ENCODE measurements at regions not wholly inside any gene's neighbourhood (a gene's known extent, or its start where the extent isn't known, plus 50 kb on each side); places are given as distances from the start of the nearest gene placed in this dataset.

DNA sequence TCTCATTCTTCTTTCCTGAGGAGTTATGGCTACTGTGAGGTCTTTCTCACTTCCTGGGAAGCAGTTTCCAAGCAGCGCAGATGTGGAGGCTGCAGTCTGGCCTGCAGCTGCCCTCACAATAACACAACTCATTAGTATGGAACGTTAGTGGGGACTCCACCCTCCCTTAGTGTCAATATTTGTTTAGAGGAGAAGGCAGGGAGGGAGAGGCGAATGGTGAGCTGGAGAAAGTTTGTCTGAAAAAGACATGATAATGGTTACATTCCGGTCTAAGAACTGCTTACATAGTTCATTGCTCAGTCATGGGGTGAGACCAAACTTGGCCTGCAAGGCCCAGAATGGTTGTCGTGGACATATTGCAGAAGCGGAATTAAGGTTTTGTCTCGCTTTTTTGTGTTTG lies 170.2 kb downstream of the HS3ST3B1 start (continued):
- TF ChIP-seq KLF16 (CRISPR knock-in tag; IDR thresholded peaks at IDR 0.05) (0 out of 4 replicates have a peak, but pooled peaks of 1 of the 2 experiments have one; percentile 22), RFX3 (CRISPR knock-in tag; IDR thresholded peaks at IDR 0.05) (no peak), HES4 (CRISPR knock-in tag; IDR thresholded peaks at IDR 0.05; ENCODE audit: borderline replicate concordance) (no peak), ZNF264 (CRISPR knock-in tag; IDR thresholded peaks at IDR 0.05) (no peak), ZNF747 (CRISPR knock-in tag; IDR thresholded peaks at IDR 0.05; ENCODE audit: borderline replicate concordance) (no peak), SIN3A (IDR thresholded peaks at IDR 0.05; ENCODE audit: borderline replicate concordance, low read depth, low read length) (no peak), SRSF1 (optimal IDR thresholded peaks at IDR 0.05; ENCODE audit: low read depth, low read length) (no peak), MTA3 (CRISPR knock-in tag; IDR thresholded peaks at IDR 0.05) (no peak), IKZF1 (IDR thresholded peaks at IDR 0.05) (no peak), NFE2L1 (CRISPR knock-in tag; IDR thresholded peaks at IDR 0.05; ENCODE audit: borderline replicate concordance) (no peak), MXI1 (IDR thresholded peaks at IDR 0.05; ENCODE audit: borderline replicate concordance, low read depth, low read length) (no peak), ONECUT2 (CRISPR knock-in tag; IDR thresholded peaks at IDR 0.05) (no peak)
- TF ChIP-seq, protein P1, sequence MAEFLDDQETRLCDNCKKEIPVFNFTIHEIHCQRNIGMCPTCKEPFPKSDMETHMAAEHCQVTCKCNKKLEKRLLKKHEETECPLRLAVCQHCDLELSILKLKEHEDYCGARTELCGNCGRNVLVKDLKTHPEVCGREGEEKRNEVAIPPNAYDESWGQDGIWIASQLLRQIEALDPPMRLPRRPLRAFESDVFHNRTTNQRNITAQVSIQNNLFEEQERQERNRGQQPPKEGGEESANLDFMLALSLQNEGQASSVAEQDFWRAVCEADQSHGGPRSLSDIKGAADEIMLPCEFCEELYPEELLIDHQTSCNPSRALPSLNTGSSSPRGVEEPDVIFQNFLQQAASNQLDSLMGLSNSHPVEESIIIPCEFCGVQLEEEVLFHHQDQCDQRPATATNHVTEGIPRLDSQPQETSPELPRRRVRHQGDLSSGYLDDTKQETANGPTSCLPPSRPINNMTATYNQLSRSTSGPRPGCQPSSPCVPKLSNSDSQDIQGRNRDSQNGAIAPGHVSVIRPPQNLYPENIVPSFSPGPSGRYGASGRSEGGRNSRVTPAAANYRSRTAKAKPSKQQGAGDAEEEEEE (CRISPR knock-in tag; IDR thresholded peaks at IDR 0.05; ENCODE audit: borderline replicate concordance): no peak
- TF ChIP-seq, protein P2, sequence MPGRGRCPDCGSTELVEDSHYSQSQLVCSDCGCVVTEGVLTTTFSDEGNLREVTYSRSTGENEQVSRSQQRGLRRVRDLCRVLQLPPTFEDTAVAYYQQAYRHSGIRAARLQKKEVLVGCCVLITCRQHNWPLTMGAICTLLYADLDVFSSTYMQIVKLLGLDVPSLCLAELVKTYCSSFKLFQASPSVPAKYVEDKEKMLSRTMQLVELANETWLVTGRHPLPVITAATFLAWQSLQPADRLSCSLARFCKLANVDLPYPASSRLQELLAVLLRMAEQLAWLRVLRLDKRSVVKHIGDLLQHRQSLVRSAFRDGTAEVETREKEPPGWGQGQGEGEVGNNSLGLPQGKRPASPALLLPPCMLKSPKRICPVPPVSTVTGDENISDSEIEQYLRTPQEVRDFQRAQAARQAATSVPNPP (CRISPR knock-in tag; IDR thresholded peaks at IDR 0.05): no peak
- TF ChIP-seq, protein P3, sequence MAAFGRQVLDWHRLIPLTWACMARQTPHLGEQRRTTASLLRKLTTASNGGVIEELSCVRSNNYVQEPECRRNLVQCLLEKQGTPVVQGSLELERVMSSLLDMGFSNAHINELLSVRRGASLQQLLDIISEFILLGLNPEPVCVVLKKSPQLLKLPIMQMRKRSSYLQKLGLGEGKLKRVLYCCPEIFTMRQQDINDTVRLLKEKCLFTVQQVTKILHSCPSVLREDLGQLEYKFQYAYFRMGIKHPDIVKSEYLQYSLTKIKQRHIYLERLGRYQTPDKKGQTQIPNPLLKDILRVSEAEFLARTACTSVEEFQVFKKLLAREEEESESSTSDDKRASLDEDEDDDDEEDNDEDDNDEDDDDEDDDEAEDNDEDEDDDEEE (CRISPR knock-in tag; IDR thresholded peaks at IDR 0.05): no peak
- TF ChIP-seq, protein P4, sequence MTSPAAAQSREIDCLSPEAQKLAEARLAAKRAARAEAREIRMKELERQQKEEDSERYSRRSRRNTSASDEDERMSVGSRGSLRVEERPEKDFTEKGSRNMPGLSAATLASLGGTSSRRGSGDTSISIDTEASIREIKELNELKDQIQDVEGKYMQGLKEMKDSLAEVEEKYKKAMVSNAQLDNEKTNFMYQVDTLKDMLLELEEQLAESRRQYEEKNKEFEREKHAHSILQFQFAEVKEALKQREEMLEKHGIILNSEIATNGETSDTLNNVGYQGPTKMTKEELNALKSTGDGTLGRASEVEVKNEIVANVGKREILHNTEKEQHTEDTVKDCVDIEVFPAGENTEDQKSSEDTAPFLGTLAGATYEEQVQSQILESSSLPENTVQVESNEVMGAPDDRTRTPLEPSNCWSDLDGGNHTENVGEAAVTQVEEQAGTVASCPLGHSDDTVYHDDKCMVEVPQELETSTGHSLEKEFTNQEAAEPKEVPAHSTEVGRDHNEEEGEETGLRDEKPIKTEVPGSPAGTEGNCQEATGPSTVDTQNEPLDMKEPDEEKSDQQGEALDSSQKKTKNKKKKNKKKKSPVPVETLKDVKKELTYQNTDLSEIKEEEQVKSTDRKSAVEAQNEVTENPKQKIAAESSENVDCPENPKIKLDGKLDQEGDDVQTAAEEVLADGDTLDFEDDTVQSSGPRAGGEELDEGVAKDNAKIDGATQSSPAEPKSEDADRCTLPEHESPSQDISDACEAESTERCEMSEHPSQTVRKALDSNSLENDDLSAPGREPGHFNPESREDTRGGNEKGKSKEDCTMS (CRISPR knock-in tag; conservative IDR thresholded peaks at IDR 0.05): no peak
- TF ChIP-seq, protein P5, sequence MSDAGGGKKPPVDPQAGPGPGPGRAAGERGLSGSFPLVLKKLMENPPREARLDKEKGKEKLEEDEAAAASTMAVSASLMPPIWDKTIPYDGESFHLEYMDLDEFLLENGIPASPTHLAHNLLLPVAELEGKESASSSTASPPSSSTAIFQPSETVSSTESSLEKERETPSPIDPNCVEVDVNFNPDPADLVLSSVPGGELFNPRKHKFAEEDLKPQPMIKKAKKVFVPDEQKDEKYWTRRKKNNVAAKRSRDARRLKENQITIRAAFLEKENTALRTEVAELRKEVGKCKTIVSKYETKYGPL (CRISPR knock-in tag; IDR thresholded peaks at IDR 0.05): no peak

All from HepG2 (cell line).